Body of pancreas (tissue), 4 donors: ENCODE measurements at regions not wholly inside any gene's neighbourhood (a gene's known extent, or its start where the extent isn't known, plus 50 kb on each side); places are given as distances from the start of the nearest gene placed in this dataset.

ENCODE experiments used
- ATAC-seq: fragments of 150-250 bp; one replicate; pipeline ENCODE4 v1.9.1; 2016
- DNase-seq, 4 donors: peaks; one replicate each; pipeline ENCODE4 v3.0.0-alpha.2; 2019
- H3K27ac ChIP-seq, 4 donors: fragments of 200-600 bp; sonication (generic); 1 replicate in 3 of 4; 2 replicates in 1 of 4; pipeline versions ENCODE4 v1.5.1 to v1.6.1; 2016 to 2019; ENCODE audit warnings: mild to moderate bottlenecking in 1 of 4, mixed read lengths in 1 of 4, moderate library complexity in 1 of 4
- H3K27me3 ChIP-seq, 2 donors: fragments of 200-600 bp; sonication (generic); one replicate each; pipeline ENCODE4 v1.6.0; 2016; ENCODE audit warnings: mild to moderate bottlenecking in 1 of 2
- H3K36me3 ChIP-seq, 2 donors: fragments of 200-600 bp; sonication (generic); replicated peaks in 1 of 2; 2 replicates each; pipeline ENCODE4 v1.5.1; 2016; ENCODE audit warnings: low read depth in 2 of 2; ENCODE audit not compliant: insufficient read depth in 1 of 2
- H3K4me1 ChIP-seq: fragments of 200-600 bp; sonication (generic); one replicate; pipeline ENCODE4 v1.6.0; 2016
- H3K4me3 ChIP-seq, 2 donors: fragments of 200-600 bp; sonication (generic); 1 replicate in 1 of 2; 2 replicates in 1 of 2; pipeline ENCODE4 v1.5.1; 2016 to 2019
- H3K9me3 ChIP-seq, 3 donors: fragments of 200-600 bp; sonication (generic); 1 replicate in 2 of 3; 2 replicates in 1 of 3; pipeline ENCODE4 v1.5.1; 2016
- CTCF ChIP-seq, 7 experiments: fragments of 450-650 bp in 4 of 7; fragments of 200-600 bp in 3 of 7; sonication (generic) in 3 of 7; IDR thresholded peaks; one replicate each; pipeline ENCODE4 v1.5.1; 2016 to 2019; ENCODE audit warnings: antibody characterized with exemption in 7 of 7
- POLR2A ChIP-seq, 3 donors: fragments of 450-650 bp; IDR thresholded peaks; one replicate each; pipeline ENCODE4 v1.6.1; 2016; ENCODE audit warnings: antibody characterized with exemption in 3 of 3, mild to moderate bottlenecking in 2 of 3
- WGBS, 2 donors: methylation state at CpG; one replicate each; pipeline ENCODE4 v1.1.5; 2017; 5-methylcytosine and 5-hydroxymethylcytosine counted together
- intact Hi-C: fragments of 100-400 bp; cut with DNase I; formaldehyde crosslinking; loops from one replicate; pipeline ENCODE4 v1.15.1; 2023

- Histone ChIP-seq H3K9me3 (no peaks in the 10 kb centered on the region), H3K27ac (no peak overlapping the region), H3K36me3 (no peaks in the 10 kb centered on the region), H3K27me3 (no peaks in the 10 kb centered on the region), H3K4me3 (no peak overlapping the region), H3K4me1 (no peaks in the 10 kb centered on the region)
- ATAC-seq (no peak), DNase-seq (no peak)
- TF ChIP-seq CTCF (IDR thresholded peaks at IDR 0.05), result no peak
- TF ChIP-seq POLR2A (IDR thresholded peaks at IDR 0.05), result no peak
- intact Hi-C loops, result no loop called here
These were observed 253.7 kb downstream of the HNMT start for GRCh38 chr2:138217975-138218374.

DNA sequence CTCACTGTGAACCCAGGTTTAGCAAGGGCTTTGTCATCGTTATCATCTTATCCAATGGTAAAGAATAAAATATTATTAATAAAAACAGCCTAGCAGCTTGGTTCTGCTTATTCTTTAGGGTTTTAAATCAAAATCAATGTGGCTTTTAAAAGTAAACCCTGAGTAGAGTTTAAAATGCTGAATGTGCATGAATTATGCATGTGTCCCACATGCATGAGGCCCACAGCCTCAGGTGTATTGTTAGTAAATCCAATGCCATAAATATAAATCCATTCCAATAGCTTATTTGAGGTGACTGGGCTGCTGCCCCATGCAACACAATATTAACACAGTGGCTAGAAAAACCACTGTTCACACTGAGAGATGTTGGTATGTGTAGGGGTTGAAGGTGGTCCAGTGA, 254.1 kb downstream of the HNMT start:
- no peak for TF ChIP-seq CTCF (IDR thresholded peaks at IDR 0.05)
- TF ChIP-seq POLR2A (IDR thresholded peaks at IDR 0.05), result no peak
- H3K9me3 ChIP-seq, result no peaks in the 10 kb centered on the region
- no peaks in the 10 kb centered on the region for H3K4me1 ChIP-seq
- DNase-seq, result no peak
- WGBS, 2 donors, result 90 to 92% methylated on average over 1 of the region's 1 CpG
- no peaks in the 10 kb centered on the region for H3K36me3 ChIP-seq
- intact Hi-C loops, result no loop called here
- ATAC-seq, result no peak
- H3K27ac ChIP-seq, result no peak overlapping the region
- no peak overlapping the region for H3K4me3 ChIP-seq
- H3K27me3 ChIP-seq, result no peaks in the 10 kb centered on the region

DNA sequence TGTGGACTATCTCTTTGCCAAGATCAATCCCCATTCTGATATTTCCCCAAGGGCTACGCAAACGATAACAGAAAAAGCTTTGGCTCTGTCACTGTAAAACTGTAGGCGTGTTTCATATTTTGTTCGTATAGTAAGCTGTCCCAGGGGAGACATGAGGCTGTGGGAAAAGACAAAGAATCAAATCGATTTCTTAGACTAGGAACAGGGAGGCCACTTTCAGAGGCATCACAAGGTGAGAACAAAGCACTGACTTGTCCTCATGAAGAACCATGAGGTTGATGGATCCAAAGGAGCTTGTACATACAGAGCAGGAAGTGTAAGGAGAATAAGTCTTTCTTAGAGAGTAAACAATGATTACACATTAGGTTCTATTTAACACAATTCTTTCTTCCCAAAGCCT, 255.7 kb downstream of the HNMT start:
- Histone ChIP-seq H3K27me3 (no peaks in the 10 kb centered on the region), H3K4me3 (no peak overlapping the region), H3K27ac (no peak overlapping the region), H3K36me3 (no peaks in the 10 kb centered on the region), H3K4me1 (no peaks in the 10 kb centered on the region), H3K9me3 (no peaks in the 10 kb centered on the region)
- 74 to 75% methylated on average over 5 of the region's 5 CpGs for WGBS, 2 donors
- DNase-seq (no peak), ATAC-seq (no peak)
- intact Hi-C loops, result no loop called here
- no peak for TF ChIP-seq CTCF (IDR thresholded peaks at IDR 0.05)
- TF ChIP-seq POLR2A (IDR thresholded peaks at IDR 0.05), result no peak

DNA sequence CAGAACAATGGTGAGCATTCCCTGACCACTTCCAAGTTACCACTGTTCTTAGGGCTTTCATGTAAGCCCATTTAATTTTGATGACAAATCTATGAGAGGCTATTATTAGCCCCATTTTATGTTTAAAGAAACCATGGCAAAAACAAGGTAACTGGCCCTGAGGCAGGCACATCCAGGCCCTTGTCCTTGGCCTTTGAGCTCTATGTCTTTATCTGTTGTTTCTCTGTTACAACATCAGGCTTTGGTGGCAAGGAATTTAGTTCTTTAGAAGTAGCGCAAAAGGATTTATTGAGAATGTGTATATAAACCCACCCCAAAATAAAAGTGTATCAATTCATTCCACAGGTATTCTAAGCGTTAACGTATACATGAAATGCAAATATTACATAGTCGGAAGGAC, 257.1 kb downstream of the HNMT start:
- DNase-seq (no peak), ATAC-seq (no peak)
- intact Hi-C loops, result no loop called here
- 92 to 96% methylated on average over 4 of the region's 4 CpGs for WGBS, 2 donors
- no peak overlapping the region for H3K4me3 ChIP-seq
- H3K36me3 ChIP-seq, result no peaks in the 10 kb centered on the region
- TF ChIP-seq POLR2A (IDR thresholded peaks at IDR 0.05), result no peak
- no peak for TF ChIP-seq CTCF (IDR thresholded peaks at IDR 0.05)
- H3K9me3 ChIP-seq, result no peaks in the 10 kb centered on the region
- no peak overlapping the region for H3K27ac ChIP-seq
- no peaks in the 10 kb centered on the region for H3K27me3 ChIP-seq
- no peaks in the 10 kb centered on the region for H3K4me1 ChIP-seq

DNA sequence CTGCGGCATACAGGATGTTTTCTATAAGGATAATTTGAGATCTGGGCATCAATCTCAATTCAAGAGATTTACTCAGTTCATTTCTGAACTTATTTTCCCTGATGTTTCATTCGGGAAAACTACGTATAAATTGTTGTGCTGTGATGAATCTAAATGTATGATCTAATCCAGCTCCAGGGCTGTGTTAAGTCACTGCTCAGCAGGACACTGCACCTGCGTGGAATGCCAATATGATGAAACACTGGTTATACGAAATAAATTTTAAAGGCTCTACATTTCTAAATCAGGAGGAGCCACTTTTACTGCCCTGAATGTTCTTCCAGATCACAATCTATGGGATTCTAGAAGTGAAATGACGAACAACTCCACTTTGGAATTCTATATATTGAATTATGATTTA, 259.0 kb downstream of the HNMT start:
- Histone ChIP-seq H3K27ac (no peak overlapping the region), H3K9me3 (no peaks in the 10 kb centered on the region), H3K36me3 (no peaks in the 10 kb centered on the region), H3K4me1 (peaks cover 14% of the 10 kb centered on the region), H3K4me3 (no peak overlapping the region), H3K27me3 (no peaks in the 10 kb centered on the region)
- TF ChIP-seq POLR2A (IDR thresholded peaks at IDR 0.05) (no peak), CTCF (IDR thresholded peaks at IDR 0.05) (no peak)
- ATAC-seq, result no peak
- intact Hi-C loops, result no loop called here
- no peak for DNase-seq
- 89% methylated on average over 6 of the region's 6 CpGs for WGBS, 2 donors
